Keratinocyte (primary cell): ENCODE measurements at regions not wholly inside any gene's neighbourhood (a gene's known extent, or its start where the extent isn't known, plus 50 kb on each side); places are given as distances from the start of the nearest gene placed in this dataset.
A peak's percentile ranks its signal among the peaks of the same experiment; 100 is the strongest.

Experiments
- DNase-seq: peaks from one replicate; pipeline ENCODE4 v3.0.0-alpha.2; 2011; ENCODE audit warnings: low read depth, missing footprints, low spot score
- FAIRE-seq: peaks from 2 replicates; lab custom pipeline; 2011; peaks lifted over from hg19 to GRCh38; lab: Jason Lieb, UNC
- H2AFZ ChIP-seq: 2 replicates; pipeline ENCODE4 v1.6.0; 2012; ENCODE audit warnings: low read length, control low read depth, inconsistent platforms; ENCODE audit not compliant: control insufficient read depth
- H3K27ac ChIP-seq: 2 replicates; pipeline ENCODE4 v1.5.1; 2011; ENCODE audit warnings: low read length; ENCODE audit not compliant: control insufficient read depth, insufficient read depth
- H3K27me3 ChIP-seq: 3 replicates; pipeline ENCODE4 v1.6.0; 2011; ENCODE audit warnings: low read length; ENCODE audit not compliant: control insufficient read depth, insufficient read depth; ENCODE audit errors: extremely low read depth
- H3K36me3 ChIP-seq, 2 experiments: 2 replicates in 1 of 2; 3 replicates in 1 of 2; pipeline ENCODE4 v1.5.1; 2011; ENCODE audit warnings: low read length in 2 of 2, mild to moderate bottlenecking in 1 of 2; ENCODE audit not compliant: control insufficient read depth in 2 of 2, insufficient read depth in 2 of 2; ENCODE audit errors: extremely low read depth in 1 of 2
- H3K4me1 ChIP-seq: 3 replicates; pipeline ENCODE4 v1.5.1; 2011; ENCODE audit warnings: low read length; ENCODE audit not compliant: control insufficient read depth, insufficient read depth; ENCODE audit errors: extremely low read depth
- H3K4me2 ChIP-seq: 3 replicates; pipeline ENCODE4 v1.6.0; 2011; ENCODE audit warnings: low read depth, low read length; ENCODE audit not compliant: control insufficient read depth, insufficient read depth; ENCODE audit errors: extremely low read depth
- H3K4me3 ChIP-seq, 3 experiments: fragments of 200-600 bp in 1 of 3; sonication (generic) in 1 of 3; 2 replicates in 2 of 3; 3 replicates in 1 of 3; pipeline ENCODE4 v1.5.1; 2011 to 2016; ENCODE audit warnings: low read length in 3 of 3, mild to moderate bottlenecking in 3 of 3, control low read depth in 2 of 3, inconsistent platforms in 1 of 3, low read depth in 1 of 3, mixed read lengths in 1 of 3, mixed run types in 1 of 3, moderate library complexity in 1 of 3; ENCODE audit not compliant: control insufficient read depth in 2 of 3, insufficient read depth in 2 of 3; ENCODE audit errors: extremely low read depth in 1 of 3
- H3K79me2 ChIP-seq: 2 replicates; pipeline ENCODE4 v1.6.0; 2012; ENCODE audit warnings: low read length; ENCODE audit not compliant: control insufficient read depth, insufficient read depth
- H3K9ac ChIP-seq: 3 replicates; pipeline ENCODE4 v1.6.0; 2011; ENCODE audit warnings: low read length; ENCODE audit not compliant: control insufficient read depth, insufficient read depth; ENCODE audit errors: extremely low read depth
- H3K9me1 ChIP-seq: 3 replicates; pipeline ENCODE4 v1.6.0; 2011; ENCODE audit warnings: low read length; ENCODE audit not compliant: control insufficient read depth, insufficient read depth; ENCODE audit errors: extremely low read depth
- H3K9me3 ChIP-seq: 2 replicates; pipeline ENCODE4 v1.5.1; 2012; ENCODE audit warnings: low read depth, low read length; ENCODE audit not compliant: control insufficient read depth
- H4K20me1 ChIP-seq: 3 replicates; pipeline ENCODE4 v1.6.0; 2011; ENCODE audit warnings: low read length; ENCODE audit not compliant: control insufficient read depth, insufficient read depth; ENCODE audit errors: extremely low read depth
- CTCF ChIP-seq, 3 experiments: IDR thresholded peaks in 1 of 3; conservative IDR thresholded peaks in 1 of 3; optimal IDR thresholded peaks in 1 of 3; 2 replicates in 2 of 3; 3 replicates in 1 of 3; pipeline versions ENCODE3 to v1.5.1; 2011; ENCODE audit warnings: low read length in 3 of 3, mild to moderate bottlenecking in 3 of 3, moderate library complexity in 2 of 3, control low read depth in 1 of 3, inconsistent platforms in 1 of 3; ENCODE audit not compliant: insufficient read depth in 2 of 3; ENCODE audit errors: extremely low read depth in 1 of 3
- EZH2 ChIP-seq: IDR thresholded peaks from one replicate; pipeline ENCODE4 v1.6.1; 2012; ENCODE audit warnings: inconsistent platforms, mild to moderate bottlenecking, low read length, moderate library complexity
- dilution Hi-C: fragments of 300-500 bp; cut with MboI; formaldehyde crosslinking; loops from one replicate; pipeline ENCODE4 v1.7.0; 2020; ENCODE audit warnings: low sequenced_read_pairs; ENCODE audit not compliant: extremely low pct_ligation_motif_present

- no peak for TF ChIP-seq EZH2
- no peak for TF ChIP-seq CTCF (optimal IDR thresholded peaks at IDR 0.05 in 1 of 3, IDR thresholded peaks at IDR 0.05 in 1 of 3, conservative IDR thresholded peaks at IDR 0.05 in 1 of 3; ENCODE audit: extremely low read depth in 1 of 3, insufficient read depth in 2 of 3, low read length in 3 of 3)
- H3K36me3 ChIP-seq = no peaks in the 10 kb centered on the region
- H3K9ac ChIP-seq = no peak overlapping the region
- dilution Hi-C loops = no loop called here
- no peak overlapping the region for H3K4me2 ChIP-seq
- H3K27ac ChIP-seq = no peak overlapping the region
- peaks cover 18% of the 10 kb centered on the region for H3K4me1 ChIP-seq
- H2AFZ ChIP-seq = no peak overlapping the region
- no peak overlapping the region for H3K4me3 ChIP-seq
- H3K27me3 ChIP-seq = no peaks in the 10 kb centered on the region
- no peaks in the 10 kb centered on the region for H3K79me2 ChIP-seq
- DNase-seq (no peak), FAIRE-seq (no peak)
- no peaks in the 10 kb centered on the region for H3K9me3 ChIP-seq
- no peaks in the 10 kb centered on the region for H3K9me1 ChIP-seq
- no peaks in the 10 kb centered on the region for H4K20me1 ChIP-seq
Measured at GRCh38 chr1:244967159-244967558, 102.8 kb upstream of the HNRNPU start.

- DNase-seq = no peak
- no peaks in the 10 kb centered on the region for H3K9me1 ChIP-seq
Measured at GRCh38 chr1:244965185-244966030, 101.1 kb upstream of the HNRNPU start.

More at GRCh38 chr1:244965185-244966030, 101.1 kb upstream of the HNRNPU start:
- Histone ChIP-seq H3K4me2 (no peak overlapping the region), H4K20me1 (no peaks in the 10 kb centered on the region), H3K9me3 (no peaks in the 10 kb centered on the region), H3K27ac (no peak overlapping the region), H3K4me1 (peaks cover 15% of the 10 kb centered on the region), H3K79me2 (no peaks in the 10 kb centered on the region), H3K4me3 (no peak overlapping the region), H3K36me3 (no peaks in the 10 kb centered on the region), H2AFZ (peak overlapping the region; percentile 6), H3K9ac (no peak overlapping the region), H3K27me3 (no peaks in the 10 kb centered on the region)
- dilution Hi-C loops = no loop called here
- FAIRE-seq = no peak
- TF ChIP-seq CTCF (optimal IDR thresholded peaks at IDR 0.05 in 1 of 3, IDR thresholded peaks at IDR 0.05 in 1 of 3, conservative IDR thresholded peaks at IDR 0.05 in 1 of 3; ENCODE audit: extremely low read depth in 1 of 3, insufficient read depth in 2 of 3, low read length in 3 of 3) (no peak), EZH2 (no peak)
